HCT116 (cell line): ENCODE measurements at regions not wholly inside any gene's neighbourhood (a gene's known extent, or its start where the extent isn't known, plus 50 kb on each side); places are given as distances from the start of the nearest gene placed in this dataset.

Source experiments
- ATAC-seq: fragments of 200-7000 bp; cut with Tn5 transposase; 2 replicates; pipeline ENCODE4 v1.9.1; 2020; ENCODE audit warnings: mild to moderate bottlenecking, moderate library complexity
- BruUV-seq: library from RNA; stranded (reverse); fragments of 400-500 nt; replicated peaks from 2 replicates; lab custom pipeline; 2021; lab: Mats Ljungman, UMichigan
- CTCF ChIA-PET: fragments of 300-600 bp; sonication (Branson Sonifier 250); formaldehyde crosslinking; loops from one replicate; lab custom pipeline; 2021; ENCODE audit warnings: antibody characterized with exemption; lab: Charles Lee
- POLR2A ChIA-PET: fragments of 300-600, 350-600 bp; sonication (Branson Sonifier 250); formaldehyde crosslinking; loops from one replicate; lab custom pipeline; 2021; ENCODE audit warnings: antibody characterized with exemption; lab: Charles Lee
- RAD21 ChIA-PET, 2 experiments: fragments of 300-600 bp; sonication (Branson Sonifier 250); formaldehyde crosslinking; loops; one replicate each; lab custom pipeline; 2023; ENCODE audit warnings: low total read pairs in 2 of 2; ENCODE audit not compliant: uncharacterized antibody in 2 of 2, unreplicated experiment in 2 of 2, low non-redundant PET in 1 of 2; lab: Charles Lee
- DNase-seq: peaks from one replicate; pipeline ENCODE4 v3.0.0-alpha.2; 2010; ENCODE audit warnings: low read depth, low spot score
- H2AFZ ChIP-seq: fragments of 200-600 bp; shearing (Covaris generic), sonication (generic); 2 replicates; pipeline ENCODE4 v1.6.1; 2017; ENCODE audit warnings: low read depth, mixed run types, mixed read lengths, antibody characterized with exemption, low read length; ENCODE audit not compliant: poor library complexity, severe bottlenecking
- H3K27ac ChIP-seq: 2 replicates; pipeline ENCODE4 v1.5.1; 2012; ENCODE audit warnings: low read depth, low read length
- H3K27me3 ChIP-seq: fragments of 200-600 bp; sonication (generic); 2 replicates; pipeline ENCODE4 v1.6.1; 2016; ENCODE audit warnings: mixed run types, low read length, mixed read lengths; ENCODE audit not compliant: insufficient read depth
- H3K36me3 ChIP-seq, 2 experiments: fragments of 200-500 bp in 1 of 2; fragments of 200-600 bp in 1 of 2; sonication (Bioruptor generic) in 1 of 2; sonication (generic) in 1 of 2; 2 replicates each; pipeline versions ENCODE4 v1.5.1 to v1.6.1; 2014 to 2016; ENCODE audit warnings: low read length in 2 of 2, inconsistent platforms in 1 of 2, mixed read lengths in 1 of 2, mixed run types in 1 of 2; ENCODE audit not compliant: insufficient read depth in 2 of 2, control insufficient read depth in 1 of 2
- H3K4me1 ChIP-seq, 2 experiments: fragments of 200-600 bp in 1 of 2; sonication (generic) in 1 of 2; 2 replicates each; pipeline versions ENCODE4 v1.5.1 to v1.6.1; 2012 to 2017; ENCODE audit warnings: low read length in 2 of 2, inconsistent platforms in 1 of 2, mild to moderate bottlenecking in 1 of 2, mixed read lengths in 1 of 2, mixed run types in 1 of 2, moderate library complexity in 1 of 2; ENCODE audit not compliant: insufficient read depth in 2 of 2, control insufficient read depth in 1 of 2
- H3K4me2 ChIP-seq: fragments of 200-600 bp; sonication (generic); 2 replicates; pipeline ENCODE4 v1.6.1; 2017; ENCODE audit warnings: mixed run types, low read length, mixed read lengths
- H3K4me3 ChIP-seq, 2 experiments: fragments of 200-600 bp in 1 of 2; sonication (generic) in 1 of 2; replicated peaks in 1 of 2; 2 replicates each; pipeline ENCODE4 v1.5.1; 2011 to 2016; ENCODE audit warnings: low read length in 2 of 2, control low read depth in 1 of 2, low read depth in 1 of 2, mild to moderate bottlenecking in 1 of 2, mixed read lengths in 1 of 2, mixed run types in 1 of 2
- H3K79me2 ChIP-seq: fragments of 200-600 bp; sonication (generic); 2 replicates; pipeline ENCODE4 v1.6.1; 2017; ENCODE audit warnings: mild to moderate bottlenecking, mixed run types, low read length, moderate library complexity, mixed read lengths; ENCODE audit not compliant: insufficient read depth
- H3K9ac ChIP-seq: fragments of 200-600 bp; sonication (generic); 2 replicates; pipeline ENCODE4 v1.6.1; 2016; ENCODE audit warnings: low read length, mixed read lengths
- H3K9me2 ChIP-seq: fragments of 200-600 bp; sonication (generic), shearing (Covaris generic); 2 replicates; pipeline ENCODE4 v1.6.1; 2017; ENCODE audit warnings: mixed run types, mild to moderate bottlenecking, moderate library complexity; ENCODE audit not compliant: insufficient read depth
- H3K9me3 ChIP-seq, 2 experiments: fragments of 200-500 bp in 1 of 2; fragments of 200-600 bp in 1 of 2; sonication (Bioruptor generic) in 1 of 2; sonication (generic) in 1 of 2; 2 replicates each; pipeline ENCODE4 v1.6.1; 2014 to 2017; ENCODE audit warnings: low read length in 2 of 2, mixed read lengths in 2 of 2, inconsistent platforms in 1 of 2, low read depth in 1 of 2, mild to moderate bottlenecking in 1 of 2, mixed run types in 1 of 2, moderate library complexity in 1 of 2; ENCODE audit not compliant: control insufficient read depth in 1 of 2, insufficient read depth in 1 of 2
- H4K20me1 ChIP-seq: fragments of 200-600 bp; sonication (generic), shearing (Covaris generic); 2 replicates; pipeline ENCODE4 v1.6.1; 2017; ENCODE audit warnings: mixed run types, mild to moderate bottlenecking, moderate library complexity; ENCODE audit not compliant: insufficient read depth
- CBX3 ChIP-seq: IDR thresholded peaks from 2 replicates; pipeline ENCODE4 v1.6.1; 2012; ENCODE audit warnings: low read depth
- CEBPB ChIP-seq: IDR thresholded peaks from 2 replicates; pipeline ENCODE4 v1.6.1; 2012; ENCODE audit warnings: low read depth
- EGR1 ChIP-seq: IDR thresholded peaks from 2 replicates; pipeline ENCODE4 v1.6.1; 2012; ENCODE audit warnings: low read depth
- EZH2phosphoT487 ChIP-seq: fragments of 200-600 bp; IDR thresholded peaks from 2 replicates; pipeline ENCODE4 v1.6.1; 2018; ENCODE audit warnings: antibody characterized with exemption, borderline replicate concordance
- JUND ChIP-seq: IDR thresholded peaks from 2 replicates; pipeline ENCODE4 v1.6.1; 2012
- RAD21 ChIP-seq: IDR thresholded peaks from 2 replicates; pipeline ENCODE4 v1.6.1; 2012; ENCODE audit warnings: low read depth, mild to moderate bottlenecking
- SIN3A ChIP-seq: IDR thresholded peaks from 2 replicates; pipeline ENCODE4 v1.6.1; 2012; ENCODE audit warnings: low read depth
- SP1 ChIP-seq: IDR thresholded peaks from 2 replicates; pipeline ENCODE4 v1.6.1; 2012; ENCODE audit warnings: low read depth
- TCF7L2 ChIP-seq: IDR thresholded peaks from 2 replicates; pipeline ENCODE4 v1.7.0; 2011; ENCODE audit warnings: borderline replicate concordance, inconsistent platforms; ENCODE audit not compliant: insufficient read depth, insufficient read length; ENCODE audit errors: extremely low read depth
- ZNF274 ChIP-seq: fragments of 200-500 bp; sonication (Bioruptor generic); IDR thresholded peaks from 2 replicates; pipeline ENCODE4 v1.6.1; 2014; ENCODE audit warnings: mild to moderate bottlenecking, low read depth, low read length, inconsistent platforms
- intact Hi-C: fragments of 100-400 bp; cut with micrococcal nuclease; formaldehyde crosslinking; loops from 2 replicates; pipeline ENCODE4 v1.10.0; 2022
- TF ChIP-seq, protein P1 (sequence below): IDR thresholded peaks from 2 replicates; pipeline ENCODE4 v1.6.1; 2012
- TF ChIP-seq, protein P2 (sequence below): IDR thresholded peaks from 2 replicates; pipeline ENCODE4 v1.6.1; 2012; ENCODE audit warnings: low read depth
- TF ChIP-seq, protein P3 (sequence below): IDR thresholded peaks from 2 replicates; pipeline ENCODE4 v1.6.1; 2011; ENCODE audit warnings: mild to moderate bottlenecking, low read length, moderate library complexity; ENCODE audit not compliant: insufficient replicate concordance; ENCODE audit errors: extremely low read depth
- TF ChIP-seq, protein P4 (sequence below): IDR thresholded peaks from 2 replicates; pipeline ENCODE4 v1.6.1; 2012

DNA sequence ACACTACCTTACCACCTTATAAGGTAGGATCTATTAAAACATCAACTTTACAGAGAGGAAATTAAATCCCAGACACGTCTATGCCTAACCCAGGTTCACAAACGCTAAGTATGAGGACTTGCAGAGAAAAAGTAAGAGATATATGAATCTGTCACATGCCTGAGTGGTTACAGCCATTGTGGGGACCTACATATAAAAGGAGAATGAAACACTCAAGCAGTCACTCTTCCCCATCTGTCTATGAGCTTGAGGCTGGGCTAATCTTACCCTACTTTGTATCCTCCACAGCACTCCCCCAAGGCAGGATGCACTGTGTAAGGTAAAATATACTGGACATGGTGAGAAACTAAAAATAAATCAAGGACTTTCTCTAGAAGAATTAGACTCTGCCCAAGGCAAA lies 339.9 kb downstream of the HNRNPD start:
- H3K9me2 ChIP-seq: no peaks in the 10 kb centered on the region
- intact Hi-C loops: no loop called here
- peaks cover 19% of the 10 kb centered on the region for H3K27me3 ChIP-seq
- TF ChIP-seq TCF7L2 (no peak), SP1 (no peak), JUND (no peak), EGR1 (no peak), SIN3A (no peak), CEBPB (no peak), RAD21 (no peak), CBX3 (no peak), ZNF274 (no peak), EZH2phosphoT487 (no peak)
- TF ChIP-seq, protein P1, sequence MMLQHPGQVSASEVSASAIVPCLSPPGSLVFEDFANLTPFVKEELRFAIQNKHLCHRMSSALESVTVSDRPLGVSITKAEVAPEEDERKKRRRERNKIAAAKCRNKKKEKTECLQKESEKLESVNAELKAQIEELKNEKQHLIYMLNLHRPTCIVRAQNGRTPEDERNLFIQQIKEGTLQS: no peak
- TF ChIP-seq, protein P2, sequence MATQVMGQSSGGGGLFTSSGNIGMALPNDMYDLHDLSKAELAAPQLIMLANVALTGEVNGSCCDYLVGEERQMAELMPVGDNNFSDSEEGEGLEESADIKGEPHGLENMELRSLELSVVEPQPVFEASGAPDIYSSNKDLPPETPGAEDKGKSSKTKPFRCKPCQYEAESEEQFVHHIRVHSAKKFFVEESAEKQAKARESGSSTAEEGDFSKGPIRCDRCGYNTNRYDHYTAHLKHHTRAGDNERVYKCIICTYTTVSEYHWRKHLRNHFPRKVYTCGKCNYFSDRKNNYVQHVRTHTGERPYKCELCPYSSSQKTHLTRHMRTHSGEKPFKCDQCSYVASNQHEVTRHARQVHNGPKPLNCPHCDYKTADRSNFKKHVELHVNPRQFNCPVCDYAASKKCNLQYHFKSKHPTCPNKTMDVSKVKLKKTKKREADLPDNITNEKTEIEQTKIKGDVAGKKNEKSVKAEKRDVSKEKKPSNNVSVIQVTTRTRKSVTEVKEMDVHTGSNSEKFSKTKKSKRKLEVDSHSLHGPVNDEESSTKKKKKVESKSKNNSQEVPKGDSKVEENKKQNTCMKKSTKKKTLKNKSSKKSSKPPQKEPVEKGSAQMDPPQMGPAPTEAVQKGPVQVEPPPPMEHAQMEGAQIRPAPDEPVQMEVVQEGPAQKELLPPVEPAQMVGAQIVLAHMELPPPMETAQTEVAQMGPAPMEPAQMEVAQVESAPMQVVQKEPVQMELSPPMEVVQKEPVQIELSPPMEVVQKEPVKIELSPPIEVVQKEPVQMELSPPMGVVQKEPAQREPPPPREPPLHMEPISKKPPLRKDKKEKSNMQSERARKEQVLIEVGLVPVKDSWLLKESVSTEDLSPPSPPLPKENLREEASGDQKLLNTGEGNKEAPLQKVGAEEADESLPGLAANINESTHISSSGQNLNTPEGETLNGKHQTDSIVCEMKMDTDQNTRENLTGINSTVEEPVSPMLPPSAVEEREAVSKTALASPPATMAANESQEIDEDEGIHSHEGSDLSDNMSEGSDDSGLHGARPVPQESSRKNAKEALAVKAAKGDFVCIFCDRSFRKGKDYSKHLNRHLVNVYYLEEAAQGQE: no peak
- TF ChIP-seq, protein P3, sequence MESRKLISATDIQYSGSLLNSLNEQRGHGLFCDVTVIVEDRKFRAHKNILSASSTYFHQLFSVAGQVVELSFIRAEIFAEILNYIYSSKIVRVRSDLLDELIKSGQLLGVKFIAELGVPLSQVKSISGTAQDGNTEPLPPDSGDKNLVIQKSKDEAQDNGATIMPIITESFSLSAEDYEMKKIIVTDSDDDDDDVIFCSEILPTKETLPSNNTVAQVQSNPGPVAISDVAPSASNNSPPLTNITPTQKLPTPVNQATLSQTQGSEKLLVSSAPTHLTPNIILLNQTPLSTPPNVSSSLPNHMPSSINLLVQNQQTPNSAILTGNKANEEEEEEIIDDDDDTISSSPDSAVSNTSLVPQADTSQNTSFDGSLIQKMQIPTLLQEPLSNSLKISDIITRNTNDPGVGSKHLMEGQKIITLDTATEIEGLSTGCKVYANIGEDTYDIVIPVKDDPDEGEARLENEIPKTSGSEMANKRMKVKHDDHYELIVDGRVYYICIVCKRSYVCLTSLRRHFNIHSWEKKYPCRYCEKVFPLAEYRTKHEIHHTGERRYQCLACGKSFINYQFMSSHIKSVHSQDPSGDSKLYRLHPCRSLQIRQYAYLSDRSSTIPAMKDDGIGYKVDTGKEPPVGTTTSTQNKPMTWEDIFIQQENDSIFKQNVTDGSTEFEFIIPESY: no peak
- TF ChIP-seq, protein P4, sequence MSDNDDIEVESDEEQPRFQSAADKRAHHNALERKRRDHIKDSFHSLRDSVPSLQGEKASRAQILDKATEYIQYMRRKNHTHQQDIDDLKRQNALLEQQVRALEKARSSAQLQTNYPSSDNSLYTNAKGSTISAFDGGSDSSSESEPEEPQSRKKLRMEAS: no peak
- no peaks in the 10 kb centered on the region for H3K79me2 ChIP-seq
- no peak for ATAC-seq
- H3K27ac ChIP-seq: no peak overlapping the region
- no peaks in the 10 kb centered on the region for H4K20me1 ChIP-seq
- H3K9ac ChIP-seq: no peak overlapping the region
- RAD21 ChIA-PET: no interaction called here
- CTCF ChIA-PET: no interaction called here
- no peak overlapping the region for H3K4me3 ChIP-seq
- no peaks in the 10 kb centered on the region for H3K9me3 ChIP-seq
- no peaks in the 10 kb centered on the region for H3K4me1 ChIP-seq
- no peak overlapping the region for H2AFZ ChIP-seq
- no peak overlapping the region for H3K4me2 ChIP-seq
- POLR2A ChIA-PET: no interaction called here
- no TSS peak for BruUV-seq
- no peak for DNase-seq
- no peaks in the 10 kb centered on the region for H3K36me3 ChIP-seq
